ENCODE measurements at regions not wholly inside any gene's neighbourhood (a gene's known extent, or its start where the extent isn't known, plus 50 kb on each side); places are given as distances from the start of the nearest gene placed in this dataset.
"Not testable (repeated sequence)": the region's sequence is repeated elsewhere in the genome, so short reads cannot be mapped to it uniquely, and the experiment has no call there.

GRCh38 chrX:84865113-84865512 lies 138.6 kb upstream of the APOOL start:
- H3K9me3 ChIP-seq (ENCODE audit: control insufficient read depth in 2 of 2, low read length in 2 of 2) = no peaks in the 10 kb centered on the region
- no peaks in the 10 kb centered on the region for H3K36me3 ChIP-seq (ENCODE audit: control insufficient read depth, insufficient read depth, low read length)
- no peak overlapping the region for H3K4me3 ChIP-seq (ENCODE audit: low read depth, low read length)
- DNase-seq (no peak), ATAC-seq (ENCODE audit: low read depth in 2 of 2) (no peak)
- no peaks in the 10 kb centered on the region for H3K4me1 Mint-ChIP-seq
- H3K4me1 ChIP-seq (ENCODE audit: control insufficient read depth, insufficient read depth, low read length, poor library complexity, severe bottlenecking) = no peaks in the 10 kb centered on the region
- H3K27ac Mint-ChIP-seq = no peak overlapping the region
- H3K27me3 ChIP-seq (ENCODE audit: control insufficient read depth, insufficient read depth, low read length) = no peaks in the 10 kb centered on the region
- H3K4me3 Mint-ChIP-seq = no peak overlapping the region
- no peaks in the 10 kb centered on the region for H3K36me3 Mint-ChIP-seq
- no peak overlapping the region for H3K27ac ChIP-seq (ENCODE audit: insufficient read depth, low read length, poor library complexity, severe bottlenecking)
- H3K27me3 Mint-ChIP-seq = no peaks in the 10 kb centered on the region
- H3K9me3 Mint-ChIP-seq = peaks cover 0 to 3% (median 0%) of the 10 kb centered on the region in 7 donors

GRCh38 chrX:84870281-84870680 lies 133.4 kb upstream of the APOOL start:
- H3K36me3 Mint-ChIP-seq; H3K4me3 Mint-ChIP-seq; H3K4me1 Mint-ChIP-seq; H3K4me1 ChIP-seq (ENCODE audit: control insufficient read depth, insufficient read depth, low read length, poor library complexity, severe bottlenecking); H3K27ac Mint-ChIP-seq; H3K27me3 Mint-ChIP-seq; H3K9me3 ChIP-seq (ENCODE audit: control insufficient read depth in 2 of 2, low read length in 2 of 2); DNase-seq; H3K36me3 ChIP-seq (ENCODE audit: control insufficient read depth, insufficient read depth, low read length); H3K27me3 ChIP-seq (ENCODE audit: control insufficient read depth, insufficient read depth, low read length); ATAC-seq (ENCODE audit: low read depth in 2 of 2); H3K9me3 Mint-ChIP-seq; H3K27ac ChIP-seq (ENCODE audit: insufficient read depth, low read length, poor library complexity, severe bottlenecking); H3K4me3 ChIP-seq (ENCODE audit: low read depth, low read length): not testable (repeated sequence)

GRCh38 chrX:84872160-84872771 lies 131.4 kb upstream of the APOOL start:
- H3K9me3 ChIP-seq (ENCODE audit: control insufficient read depth in 2 of 2, low read length in 2 of 2); H3K36me3 ChIP-seq (ENCODE audit: control insufficient read depth, insufficient read depth, low read length); H3K36me3 Mint-ChIP-seq; H3K9me3 Mint-ChIP-seq; H3K27ac Mint-ChIP-seq; H3K4me3 ChIP-seq (ENCODE audit: low read depth, low read length); ATAC-seq (ENCODE audit: low read depth in 2 of 2); H3K4me3 Mint-ChIP-seq; H3K27me3 Mint-ChIP-seq; DNase-seq; H3K4me1 ChIP-seq (ENCODE audit: control insufficient read depth, insufficient read depth, low read length, poor library complexity, severe bottlenecking); H3K27ac ChIP-seq (ENCODE audit: insufficient read depth, low read length, poor library complexity, severe bottlenecking); H3K4me1 Mint-ChIP-seq; H3K27me3 ChIP-seq (ENCODE audit: control insufficient read depth, insufficient read depth, low read length): not testable (repeated sequence)

- ATAC-seq (ENCODE audit: low read depth in 2 of 2) (no peak), DNase-seq (no peak)
- no peak overlapping the region for H3K27ac Mint-ChIP-seq
- no peaks in the 10 kb centered on the region for H3K4me1 Mint-ChIP-seq
- no peak overlapping the region for H3K4me3 ChIP-seq (ENCODE audit: low read depth, low read length)
- H3K36me3 ChIP-seq (ENCODE audit: control insufficient read depth, insufficient read depth, low read length) = no peaks in the 10 kb centered on the region
- no peaks in the 10 kb centered on the region for H3K4me1 ChIP-seq (ENCODE audit: control insufficient read depth, insufficient read depth, low read length, poor library complexity, severe bottlenecking)
- H3K9me3 Mint-ChIP-seq = peaks cover 0 to 3% (median 0%) of the 10 kb centered on the region in 7 donors
- no peaks in the 10 kb centered on the region for H3K9me3 ChIP-seq (ENCODE audit: control insufficient read depth in 2 of 2, low read length in 2 of 2)
- no peaks in the 10 kb centered on the region for H3K27me3 ChIP-seq (ENCODE audit: control insufficient read depth, insufficient read depth, low read length)
- no peak overlapping the region for H3K27ac ChIP-seq (ENCODE audit: insufficient read depth, low read length, poor library complexity, severe bottlenecking)
- no peaks in the 10 kb centered on the region for H3K27me3 Mint-ChIP-seq
- H3K4me3 Mint-ChIP-seq = no peak overlapping the region
- no peaks in the 10 kb centered on the region for H3K36me3 Mint-ChIP-seq
Measured at GRCh38 chrX:84873176-84873575, 130.5 kb upstream of the APOOL start.

GRCh38 chrX:84876876-84877275 lies 126.8 kb upstream of the APOOL start:
- H3K27me3 ChIP-seq (ENCODE audit: control insufficient read depth, insufficient read depth, low read length) = no peaks in the 10 kb centered on the region
- no peak overlapping the region for H3K27ac ChIP-seq (ENCODE audit: insufficient read depth, low read length, poor library complexity, severe bottlenecking)
- Mint-ChIP-seq H3K9me3 (no peaks in the 10 kb centered on the region), H3K27me3 (no peaks in the 10 kb centered on the region), H3K27ac (no peak overlapping the region), H3K4me1 (no peaks in the 10 kb centered on the region), H3K4me3 (no peak overlapping the region), H3K36me3 (no peaks in the 10 kb centered on the region)
- no peaks in the 10 kb centered on the region for H3K9me3 ChIP-seq (ENCODE audit: control insufficient read depth in 2 of 2, low read length in 2 of 2)
- no peaks in the 10 kb centered on the region for H3K4me1 ChIP-seq (ENCODE audit: control insufficient read depth, insufficient read depth, low read length, poor library complexity, severe bottlenecking)
- DNase-seq = no peak
- no peaks in the 10 kb centered on the region for H3K36me3 ChIP-seq (ENCODE audit: control insufficient read depth, insufficient read depth, low read length)
- H3K4me3 ChIP-seq (ENCODE audit: low read depth, low read length) = no peak overlapping the region
- ATAC-seq (ENCODE audit: low read depth in 2 of 2) = no peak

GRCh38 chrX:84893897-84894296 lies 109.8 kb upstream of the APOOL start:
- Histone ChIP-seq H3K36me3 (ENCODE audit: control insufficient read depth, insufficient read depth, low read length) (no peaks in the 10 kb centered on the region), H3K27me3 (ENCODE audit: control insufficient read depth, insufficient read depth, low read length) (no peaks in the 10 kb centered on the region), H3K4me1 (ENCODE audit: control insufficient read depth, insufficient read depth, low read length, poor library complexity, severe bottlenecking) (no peaks in the 10 kb centered on the region), H3K9me3 (ENCODE audit: control insufficient read depth in 2 of 2, low read length in 2 of 2) (no peaks in the 10 kb centered on the region), H3K27ac (ENCODE audit: insufficient read depth, low read length, poor library complexity, severe bottlenecking) (no peak overlapping the region), H3K4me3 (ENCODE audit: low read depth, low read length) (no peak overlapping the region)
- no peaks in the 10 kb centered on the region for H3K27me3 Mint-ChIP-seq
- H3K27ac Mint-ChIP-seq = no peak overlapping the region
- ATAC-seq (ENCODE audit: low read depth in 2 of 2) = no peak
- H3K4me1 Mint-ChIP-seq = no peaks in the 10 kb centered on the region
- DNase-seq = no peak
- H3K9me3 Mint-ChIP-seq = peaks cover 0 to 4% (median 0%) of the 10 kb centered on the region in 7 donors
- no peaks in the 10 kb centered on the region for H3K36me3 Mint-ChIP-seq
- no peak overlapping the region for H3K4me3 Mint-ChIP-seq

GRCh38 chrX:84907324-84907968 lies 96.2 kb upstream of the APOOL start:
- ATAC-seq (ENCODE audit: low read depth in 2 of 2) (no peak), DNase-seq (no peak)
- Mint-ChIP-seq H3K27me3 (no peaks in the 10 kb centered on the region), H3K4me1 (no peaks in the 10 kb centered on the region), H3K27ac (no peak overlapping the region), H3K4me3 (no peak overlapping the region), H3K9me3 (peaks cover 0 to 4% (median 0%) of the 10 kb centered on the region in 7 donors), H3K36me3 (no peaks in the 10 kb centered on the region)
- Histone ChIP-seq H3K36me3 (ENCODE audit: control insufficient read depth, insufficient read depth, low read length) (no peaks in the 10 kb centered on the region), H3K4me1 (ENCODE audit: control insufficient read depth, insufficient read depth, low read length, poor library complexity, severe bottlenecking) (no peaks in the 10 kb centered on the region), H3K27ac (ENCODE audit: insufficient read depth, low read length, poor library complexity, severe bottlenecking) (no peak overlapping the region), H3K4me3 (ENCODE audit: low read depth, low read length) (no peak overlapping the region), H3K9me3 (ENCODE audit: control insufficient read depth in 2 of 2, low read length in 2 of 2) (no peaks in the 10 kb centered on the region), H3K27me3 (ENCODE audit: control insufficient read depth, insufficient read depth, low read length) (no peaks in the 10 kb centered on the region)

GRCh38 chrX:84909151-84909550 lies 94.5 kb upstream of the APOOL start:
- Mint-ChIP-seq H3K9me3 (peaks cover 0 to 2% (median 0%) of the 10 kb centered on the region in 7 donors), H3K36me3 (no peaks in the 10 kb centered on the region), H3K4me1 (no peaks in the 10 kb centered on the region), H3K27ac (no peak overlapping the region), H3K4me3 (no peak overlapping the region), H3K27me3 (no peaks in the 10 kb centered on the region)
- Histone ChIP-seq H3K4me1 (ENCODE audit: control insufficient read depth, insufficient read depth, low read length, poor library complexity, severe bottlenecking) (no peaks in the 10 kb centered on the region), H3K4me3 (ENCODE audit: low read depth, low read length) (no peak overlapping the region), H3K9me3 (ENCODE audit: control insufficient read depth in 2 of 2, low read length in 2 of 2) (no peaks in the 10 kb centered on the region), H3K36me3 (ENCODE audit: control insufficient read depth, insufficient read depth, low read length) (no peaks in the 10 kb centered on the region), H3K27ac (ENCODE audit: insufficient read depth, low read length, poor library complexity, severe bottlenecking) (no peak overlapping the region), H3K27me3 (ENCODE audit: control insufficient read depth, insufficient read depth, low read length) (no peaks in the 10 kb centered on the region)
- DNase-seq (no peak), ATAC-seq (ENCODE audit: low read depth in 2 of 2) (no peak)

Data from CD4-positive, CD25-positive, alpha-beta regulatory T cell (primary cell).